ENCODE measurements at regions not wholly inside any gene's neighbourhood (a gene's known extent, or its start where the extent isn't known, plus 50 kb on each side); places are given as distances from the start of the nearest gene placed in this dataset.

DNA sequence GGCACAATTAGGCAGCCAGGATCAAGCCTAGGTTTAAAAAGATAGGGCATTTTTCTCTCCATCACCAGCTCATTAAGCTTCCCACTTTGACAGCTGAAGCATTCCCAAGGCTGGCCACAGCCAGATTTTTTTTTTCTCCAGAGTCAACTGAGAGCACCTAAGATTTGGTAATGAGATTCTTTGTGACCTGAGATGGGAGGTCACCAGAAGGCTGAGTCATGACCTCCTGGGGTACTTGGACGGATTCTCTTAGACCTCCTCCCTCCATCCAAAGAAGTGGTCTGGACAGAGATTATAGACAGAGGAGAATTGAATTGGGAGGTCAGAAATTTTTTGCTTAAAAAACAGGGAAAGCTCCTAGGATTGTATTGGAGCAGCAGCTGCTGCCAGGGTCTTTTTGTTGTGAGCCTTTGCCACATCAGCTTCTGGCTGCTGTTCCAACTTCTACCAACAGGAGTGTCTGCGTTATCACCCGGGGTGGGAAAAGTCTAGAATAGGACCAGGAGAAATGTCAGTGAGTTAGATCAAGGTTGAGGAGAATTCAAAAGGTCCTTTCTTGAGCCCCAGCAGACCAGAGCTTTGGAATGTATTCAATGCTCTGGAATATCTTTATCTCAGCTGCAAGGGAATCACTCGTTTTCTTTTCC lies 221.2 kb upstream of the N4BP1 start:
- DNase-seq (ENCODE audit: low read depth), result no peak

- no peak for DNase-seq (ENCODE audit: low read depth)
Observed at GRCh38 chr16:48829336-48830310, 219.6 kb upstream of the N4BP1 start.

- no peak for DNase-seq (ENCODE audit: low read depth)
Observed at GRCh38 chr16:48824271-48824670, 214.3 kb upstream of the N4BP1 start.

GRCh38 chr16:48822431-48822830 lies 212.5 kb upstream of the N4BP1 start:
- no peak for DNase-seq (ENCODE audit: low read depth)

DNA sequence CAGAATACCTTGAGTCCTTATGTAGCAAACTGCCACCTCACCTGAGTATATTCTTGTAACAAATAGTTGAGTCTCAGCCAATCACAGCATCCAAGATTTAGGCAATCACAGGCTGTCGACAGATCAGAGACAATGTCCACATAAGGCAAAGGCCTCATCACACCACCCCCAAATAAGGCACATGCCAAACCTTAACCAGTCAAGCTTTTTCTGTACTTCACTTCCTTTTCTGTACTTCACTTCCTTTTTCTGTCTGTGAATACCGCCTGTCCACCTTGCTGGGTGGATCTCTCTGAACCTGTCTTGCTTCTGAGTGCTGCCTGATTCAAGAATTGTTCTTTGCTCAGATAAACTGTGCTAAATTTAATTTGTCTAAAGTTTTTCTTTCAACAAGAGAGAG lies 210.4 kb upstream of the N4BP1 start:
- no peak for DNase-seq (ENCODE audit: low read depth)

GRCh38 chr16:48818257-48818656 lies 208.3 kb upstream of the N4BP1 start:
- DNase-seq (ENCODE audit: low read depth), result no peak

DNA sequence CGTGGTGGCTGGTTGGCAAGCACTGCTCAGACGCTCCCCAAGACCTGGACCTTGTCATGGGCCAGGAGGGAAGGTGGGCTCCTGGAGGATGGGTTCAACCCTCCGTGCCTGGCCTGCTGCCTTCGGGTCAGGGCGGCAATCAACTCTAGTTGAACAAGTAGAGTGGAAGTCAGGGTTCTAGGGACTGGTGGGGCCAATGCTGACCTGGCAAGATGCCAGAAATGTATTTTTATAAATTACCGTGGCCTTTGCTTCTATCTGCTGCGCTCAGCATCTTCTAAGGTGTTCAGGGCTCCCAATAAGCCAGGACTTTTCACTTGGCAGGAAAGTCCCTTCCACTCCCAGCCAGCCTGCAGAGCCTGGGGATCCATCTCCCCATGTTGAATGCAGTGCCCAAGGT lies 207.1 kb upstream of the N4BP1 start:
- no peak for DNase-seq (ENCODE audit: low read depth)

- no peak for DNase-seq (ENCODE audit: low read depth)
Observed at GRCh38 chr16:48816393-48816792, 206.4 kb upstream of the N4BP1 start.

- DNase-seq (ENCODE audit: low read depth), result no peak
Observed at GRCh38 chr16:48814994-48815393, 205.0 kb upstream of the N4BP1 start.

DNA sequence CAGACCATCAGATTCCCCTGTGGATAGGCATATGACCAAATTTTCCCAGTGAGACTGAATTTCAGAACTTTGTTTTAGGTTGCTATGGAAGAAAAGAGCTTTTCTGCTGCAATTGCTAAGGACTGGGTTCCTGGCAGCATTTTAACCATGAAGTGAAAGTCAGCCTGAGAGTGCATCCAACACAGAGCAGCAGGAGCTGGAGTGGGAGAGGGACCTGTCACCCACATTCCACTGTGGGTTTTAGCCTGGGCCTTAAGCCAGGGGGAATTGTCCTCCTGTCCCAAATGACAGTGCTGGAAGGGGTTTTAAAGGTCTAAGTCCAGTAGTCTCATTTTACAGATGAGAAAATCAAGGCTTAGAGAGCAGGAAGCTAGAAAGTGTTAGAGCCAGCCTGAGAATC lies 203.5 kb upstream of the N4BP1 start:
- DNase-seq (ENCODE audit: low read depth), result no peak

DNA sequence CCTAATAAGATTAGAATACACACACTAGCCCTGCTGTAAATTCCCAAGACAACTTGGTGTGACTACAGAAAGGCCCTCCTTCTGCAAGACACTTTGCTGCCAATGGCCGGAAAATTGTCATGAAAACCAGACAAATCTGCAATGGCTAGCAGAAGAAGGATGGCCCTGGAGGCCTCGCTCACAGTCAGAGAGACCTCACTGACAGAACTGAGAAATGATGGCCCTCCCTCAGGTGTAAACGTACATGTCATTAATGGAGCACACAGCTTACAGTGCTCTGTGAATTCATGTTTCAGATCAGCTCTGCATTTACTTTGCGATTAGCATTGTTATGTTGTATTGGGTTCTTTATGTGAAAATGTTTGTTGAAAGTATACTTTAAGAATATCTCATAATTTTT lies 202.9 kb upstream of the N4BP1 start:
- DNase-seq (ENCODE audit: low read depth), result no peak

GRCh38 chr16:48811478-48811877 lies 201.5 kb upstream of the N4BP1 start:
- DNase-seq (ENCODE audit: low read depth), result no peak

DNA sequence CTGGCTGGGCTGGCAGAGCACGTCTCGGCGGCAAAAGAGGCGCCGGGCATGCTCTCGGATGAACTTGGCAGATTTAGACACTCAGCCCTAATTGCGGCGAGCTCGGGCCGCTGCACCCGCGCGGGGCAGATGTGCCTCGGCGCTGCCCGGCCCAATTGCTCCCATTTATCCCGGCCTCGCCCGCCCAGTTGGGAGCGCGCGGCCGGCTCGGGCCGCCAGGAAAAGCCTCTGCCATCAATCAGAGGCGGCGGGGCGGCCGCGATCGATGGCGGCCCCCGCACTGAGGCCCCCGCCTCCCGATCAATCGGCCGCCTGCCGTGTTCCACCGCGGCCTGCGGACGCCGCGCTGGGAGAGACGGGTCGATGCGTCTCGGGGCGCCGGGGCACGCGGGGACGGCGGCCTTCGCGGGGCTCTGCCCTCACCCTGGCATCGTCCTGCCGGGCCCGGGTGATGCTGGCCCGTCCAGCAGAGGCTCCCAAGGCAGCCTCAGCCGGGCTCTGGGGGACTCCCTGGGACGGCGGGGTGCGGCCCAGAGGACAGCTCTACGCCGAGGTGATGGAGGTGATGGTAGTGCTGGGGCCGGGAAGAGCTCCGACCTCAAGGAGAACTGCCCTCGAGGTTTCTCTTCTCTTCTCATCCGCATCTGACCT lies 200.9 kb upstream of the N4BP1 start:
- DNase-seq (ENCODE audit: low read depth), result no peak

DNA sequence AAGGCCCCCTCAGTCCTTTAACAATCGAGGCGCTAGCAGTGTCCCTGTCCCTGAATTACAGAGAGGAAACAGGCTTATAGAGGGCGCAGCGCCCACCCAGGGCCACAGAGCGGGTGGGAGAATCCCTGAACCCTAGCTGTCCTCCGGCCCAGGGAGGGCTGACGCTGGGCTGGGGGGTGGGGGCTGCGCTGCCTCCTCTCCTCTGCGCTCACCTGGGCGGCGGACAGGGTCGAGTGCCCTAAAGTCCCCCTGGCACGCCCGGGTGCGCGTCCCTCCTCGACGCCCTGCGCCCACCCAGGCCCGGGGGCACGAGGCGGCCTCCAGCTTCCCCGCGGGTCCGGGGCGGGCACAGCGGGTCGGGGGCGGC lies 200.4 kb upstream of the N4BP1 start:
- DNase-seq (ENCODE audit: low read depth), result no peak

- no peak for DNase-seq (ENCODE audit: low read depth)
Observed at GRCh38 chr16:48790151-48790550, 180.2 kb upstream of the N4BP1 start.

GRCh38 chr16:48788475-48788874 lies 178.5 kb upstream of the N4BP1 start:
- DNase-seq (ENCODE audit: low read depth), result no peak

DNA sequence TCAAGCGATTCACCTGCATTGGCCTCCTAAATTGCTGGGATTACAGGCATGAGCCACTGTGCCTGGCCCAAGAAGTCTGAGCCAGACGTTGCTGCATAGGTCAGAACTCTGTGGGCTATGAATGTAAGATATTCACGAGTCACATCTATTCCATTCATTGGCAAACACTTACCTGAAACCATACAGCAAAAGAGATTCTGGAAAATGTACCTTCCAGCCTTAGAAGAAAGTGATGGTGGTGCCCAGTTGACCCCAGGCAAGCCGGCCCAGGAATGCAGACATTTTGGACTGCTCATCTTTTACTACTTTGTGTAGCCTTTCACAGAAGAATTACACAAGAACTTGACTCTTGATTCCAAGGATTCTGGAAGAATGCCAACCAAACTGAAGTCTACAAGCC lies 135.6 kb upstream of the N4BP1 start:
- no peak for DNase-seq (ENCODE audit: low read depth)

DNA sequence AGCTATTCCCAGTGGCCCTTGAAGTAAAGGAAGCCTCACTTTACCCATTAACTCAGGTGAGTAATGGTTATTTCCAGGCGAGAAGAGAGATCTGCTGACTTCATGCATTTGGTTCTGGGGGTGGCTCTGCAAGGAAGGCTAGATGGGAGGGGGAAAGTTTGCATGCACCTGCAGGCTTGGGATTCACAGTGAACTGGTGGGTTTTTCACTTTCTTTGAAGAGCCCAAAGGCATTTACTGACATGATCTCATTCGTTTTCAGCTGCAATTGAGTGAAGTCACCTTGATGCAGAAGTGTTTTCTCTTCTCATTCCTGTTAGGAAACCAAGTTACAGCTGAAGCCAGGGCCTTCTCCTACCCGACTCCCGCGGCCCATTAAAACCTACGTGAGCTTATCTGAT lies 131.0 kb upstream of the N4BP1 start:
- DNase-seq (ENCODE audit: low read depth), result no peak

- DNase-seq (ENCODE audit: low read depth), result no peak
Observed at GRCh38 chr16:48734220-48734619, 124.2 kb upstream of the N4BP1 start.

GRCh38 chr16:48704710-48705109 lies 94.7 kb upstream of the N4BP1 start:
- no peak for DNase-seq (ENCODE audit: low read depth)

GRCh38 chr16:48687421-48688038 lies 77.5 kb upstream of the N4BP1 start:
- DNase-seq (ENCODE audit: low read depth), result peak; percentile 25

DNA sequence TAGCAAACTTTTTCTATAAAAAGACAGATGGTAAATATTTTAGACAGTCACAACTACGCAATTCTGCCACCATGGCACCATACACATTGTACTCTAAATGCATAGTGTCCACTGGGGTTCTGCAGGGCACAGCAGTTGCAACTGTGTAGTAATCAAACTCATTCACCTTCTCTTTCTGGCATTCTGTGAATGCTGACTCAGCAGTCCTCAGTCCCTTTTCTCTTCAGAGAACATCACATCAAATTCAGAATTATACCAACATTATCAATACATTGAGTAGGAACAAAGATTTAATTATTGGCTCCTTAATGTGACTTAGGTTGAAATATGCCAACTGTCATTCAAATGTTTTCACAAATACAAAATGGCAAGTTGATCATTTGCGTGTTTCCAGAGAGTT lies 74.2 kb upstream of the N4BP1 start:
- no peak for DNase-seq (ENCODE audit: low read depth)

All from forelimb muscle (tissue), 1 donor.